ENCODE measurements at regions not wholly inside any gene's neighbourhood (a gene's known extent, or its start where the extent isn't known, plus 50 kb on each side); places are given as distances from the start of the nearest gene placed in this dataset.
"Not testable (repeated sequence)": the region's sequence is repeated elsewhere in the genome, so short reads cannot be mapped to it uniquely, and the experiment has no call there.

GRCh38 chr4:66270356-66270755 lies 600.1 kb upstream of the EPHA5 start:
- TF ChIP-seq CTCF (conservative IDR thresholded peaks at IDR 0.05; ENCODE audit: low read length); EZH2phosphoT487 (IDR thresholded peaks at IDR 0.05; ENCODE audit: borderline replicate concordance): not testable (repeated sequence)
